Cardiac septum (tissue), 1 donor: ENCODE measurements at regions not wholly inside any gene's neighbourhood (a gene's known extent, or its start where the extent isn't known, plus 50 kb on each side); places are given as distances from the start of the nearest gene placed in this dataset.
"Not testable (repeated sequence)": the region's sequence is repeated elsewhere in the genome, so short reads cannot be mapped to it uniquely, and the experiment has no call there.

Experiments
- DNase-seq: peaks from one replicate; pipeline ENCODE4 v3.0.0-alpha.2; 2020; ENCODE audit warnings: low spot score
- intact Hi-C: fragments of 100-400 bp; cut with DNase I; formaldehyde crosslinking; loops from one replicate; pipeline ENCODE4 v1.14.0; 2022
- donor health status: DM: no; HTN: no; CAD: no.

DNA sequence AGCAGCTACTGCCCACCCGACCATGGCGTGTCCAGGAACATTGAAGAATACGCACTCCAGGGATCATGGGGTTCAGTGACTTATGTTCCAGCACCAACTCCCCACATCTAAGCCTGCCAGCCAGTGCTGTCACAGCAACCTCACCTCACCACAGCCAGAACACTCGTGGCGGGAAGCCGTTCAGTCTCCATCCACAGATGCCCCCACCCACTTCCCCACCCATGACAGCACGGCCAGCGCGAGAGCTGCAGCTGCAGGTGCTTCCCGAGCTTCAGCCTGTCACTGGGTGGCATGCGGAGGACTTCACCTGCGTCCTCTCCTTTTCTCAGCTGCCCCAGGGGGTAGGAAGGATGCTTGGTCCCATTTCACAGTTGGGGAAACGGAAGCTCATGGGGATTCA lies 50.3 kb downstream of the RBFOX3 start:
- intact Hi-C loops = no loop called here
- DNase-seq = no peak

GRCh38 chr17:79559111-79559887 lies 51.6 kb downstream of the RBFOX3 start:
- intact Hi-C loops = no loop called here
- DNase-seq = no peak

GRCh38 chr17:79558091-79558900 lies 52.6 kb downstream of the RBFOX3 start:
- intact Hi-C loops = no loop called here
- DNase-seq = no peak

DNA sequence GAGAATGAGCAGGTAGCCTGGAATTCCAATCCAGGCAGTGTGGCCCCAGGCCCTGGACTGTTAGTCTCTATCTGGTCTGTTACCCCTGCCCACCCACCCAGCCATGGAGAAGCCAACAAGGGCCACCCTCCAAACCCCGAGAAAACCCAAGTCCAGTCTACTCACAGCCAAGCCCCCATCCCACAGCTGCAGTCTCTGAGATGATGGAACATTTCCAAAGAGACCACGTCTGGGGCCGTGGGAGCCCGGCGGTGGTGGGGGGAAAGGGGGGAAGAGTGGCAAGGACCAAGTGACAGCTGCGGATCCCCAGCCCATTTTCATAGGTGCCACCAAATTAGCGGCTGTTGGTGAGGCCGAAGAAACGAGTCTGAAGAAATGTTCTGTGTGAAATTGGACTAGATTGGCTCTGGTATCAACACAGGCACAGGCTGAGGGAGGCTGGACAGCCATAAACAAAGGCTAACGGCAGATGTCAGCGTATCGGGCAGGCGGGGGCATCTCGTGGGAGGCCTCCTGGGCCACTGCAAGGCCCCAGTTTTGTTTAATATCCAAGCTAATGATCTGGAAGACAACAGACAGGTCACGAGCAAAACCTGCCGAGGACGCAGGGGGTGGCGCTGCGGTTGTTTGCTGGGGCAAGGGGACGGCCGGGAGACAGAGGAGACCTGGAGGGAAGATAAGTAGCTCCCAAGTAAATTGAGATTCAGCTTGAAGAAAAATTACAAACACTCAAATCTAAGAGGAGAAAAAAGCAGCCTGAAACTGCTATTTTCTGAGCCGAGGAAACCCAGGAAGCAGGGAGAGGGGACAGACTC lies 53.4 kb downstream of the RBFOX3 start:
- intact Hi-C loops = no loop called here

DNA sequence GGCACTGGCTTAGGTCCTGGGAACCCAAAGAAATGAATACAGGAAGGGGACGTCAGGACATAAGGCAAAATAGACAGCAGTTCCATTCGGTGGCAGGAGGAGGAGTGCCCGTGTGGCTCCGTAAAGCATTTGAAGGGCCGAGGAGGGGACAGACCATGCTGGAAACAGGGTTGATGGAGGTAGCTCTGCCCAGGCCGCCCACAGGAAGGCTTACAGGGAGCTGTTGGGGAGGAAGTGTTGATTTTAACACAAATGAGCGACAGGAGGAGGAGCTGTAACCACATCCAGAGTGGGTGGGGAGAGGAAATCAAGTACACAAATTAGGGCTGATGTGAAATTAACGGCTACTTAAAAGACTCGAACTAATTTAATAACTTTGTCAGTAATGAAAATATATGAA lies 54.6 kb downstream of the RBFOX3 start:
- intact Hi-C loops = no loop called here
- DNase-seq = no peak

More for the DNA sequence above, 53.4 kb downstream of the RBFOX3 start:
- DNase-seq = no peak

DNA sequence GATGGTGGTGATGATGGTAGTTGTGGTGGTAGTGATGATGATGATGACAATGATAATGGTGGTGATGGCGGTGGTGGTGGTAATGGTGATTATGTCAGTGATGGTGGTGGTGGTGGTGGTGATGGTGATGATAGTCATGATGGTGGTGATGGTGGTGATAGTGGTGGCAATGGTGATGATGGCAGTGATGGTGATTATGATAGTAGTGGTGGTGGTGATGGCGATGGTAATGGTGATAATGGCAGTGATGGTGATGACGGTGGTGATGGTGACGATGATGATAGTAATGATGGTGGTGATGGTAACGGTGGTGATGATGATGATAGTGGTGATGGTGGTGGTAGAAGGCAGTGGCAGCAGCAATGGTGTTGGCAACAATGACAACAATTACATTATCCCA lies 55.3 kb downstream of the RBFOX3 start:
- intact Hi-C loops = no loop called here
- DNase-seq = no peak

DNA sequence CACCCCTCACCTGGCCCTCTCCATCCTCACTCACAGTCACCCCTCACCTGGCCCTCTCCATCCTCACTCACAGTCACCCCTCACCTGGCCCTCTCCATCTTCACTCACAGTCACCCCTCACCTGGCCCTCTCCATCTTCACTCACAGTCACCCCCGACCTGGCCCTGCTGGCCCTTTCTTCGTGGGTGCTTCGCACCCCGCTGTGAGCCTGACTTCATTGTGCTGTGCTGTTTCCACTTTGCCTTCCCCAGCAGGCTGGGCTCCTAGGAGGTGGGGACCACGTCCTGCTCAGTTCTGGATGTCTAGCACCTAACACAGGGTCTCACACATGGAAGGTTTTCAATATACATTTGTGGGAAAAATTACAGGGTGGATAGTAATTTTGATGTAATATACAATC lies 56.5 kb downstream of the RBFOX3 start:
- intact Hi-C loops, DNase-seq: not testable (repeated sequence)

GRCh38 chr17:79552824-79553223 lies 58.0 kb downstream of the RBFOX3 start:
- no peak for DNase-seq
- intact Hi-C loops = no loop called here

- intact Hi-C loops = no loop called here
- DNase-seq = no peak
Measured at GRCh38 chr17:79552405-79552804, 58.4 kb downstream of the RBFOX3 start.

DNA sequence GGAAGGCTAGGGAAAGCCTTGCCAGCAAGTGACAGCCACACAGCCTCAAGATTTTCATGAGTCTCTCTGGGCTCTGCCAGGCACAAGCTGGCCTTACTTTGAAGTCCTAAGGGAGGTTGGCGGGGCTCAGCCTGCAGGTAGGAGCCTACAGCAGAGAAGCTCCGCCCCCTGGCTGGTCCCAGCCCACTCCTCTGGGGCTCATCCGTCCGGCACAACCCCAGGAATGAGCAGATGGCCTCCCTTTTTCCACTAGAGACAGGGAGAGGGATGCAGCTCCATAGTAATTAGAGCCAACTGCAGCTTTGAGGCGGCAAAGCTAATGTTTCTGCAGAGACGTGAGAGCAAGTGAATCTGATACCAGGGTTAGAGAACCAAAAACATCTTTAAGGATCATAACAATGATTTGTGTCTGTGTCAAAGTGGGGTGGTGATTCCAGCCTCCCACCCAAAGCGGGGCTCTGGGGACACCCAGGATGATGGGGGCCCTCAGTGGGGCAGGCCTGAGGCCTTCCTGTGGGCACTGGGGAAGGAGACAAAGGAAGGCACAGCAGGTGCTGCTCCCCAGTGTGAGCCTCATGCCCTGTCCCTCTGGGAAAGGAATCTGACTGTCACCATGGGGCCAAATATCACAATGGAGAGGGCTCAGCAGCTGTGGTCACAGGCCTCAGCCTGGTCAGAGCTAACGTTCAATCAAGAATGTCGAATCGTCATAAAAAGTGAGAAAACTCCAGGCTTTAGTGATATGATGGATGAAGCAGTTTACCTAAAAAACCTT lies 61.5 kb downstream of the RBFOX3 start:
- no peak for DNase-seq
- intact Hi-C loops = no loop called here

- no peak for DNase-seq
- intact Hi-C loops = no loop called here
Measured at GRCh38 chr17:79548116-79548515, 62.7 kb downstream of the RBFOX3 start.

- no peak for DNase-seq
- intact Hi-C loops = no loop called here
Measured at GRCh38 chr17:79547586-79547985, 63.3 kb downstream of the RBFOX3 start.

DNA sequence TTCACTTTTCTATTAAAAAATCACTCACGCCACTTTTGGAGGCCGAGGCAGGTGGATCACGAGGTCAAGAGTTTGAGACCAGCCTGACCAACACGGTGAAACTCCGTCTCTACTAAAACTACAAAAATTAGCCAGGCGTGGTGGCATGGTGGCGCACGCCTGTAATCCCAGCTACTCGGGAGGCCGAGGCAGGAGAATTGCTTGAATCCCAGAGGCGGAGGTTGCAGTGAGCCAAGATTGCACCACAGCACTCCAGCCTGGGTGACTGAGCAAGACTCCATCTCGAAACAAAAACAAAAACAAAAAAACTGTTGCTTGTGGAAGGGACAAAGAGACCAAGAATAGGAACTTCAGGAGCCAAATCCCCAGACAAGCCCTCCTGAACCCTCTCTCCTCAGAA lies 63.7 kb downstream of the RBFOX3 start:
- DNase-seq, intact Hi-C loops: not testable (repeated sequence)

DNA sequence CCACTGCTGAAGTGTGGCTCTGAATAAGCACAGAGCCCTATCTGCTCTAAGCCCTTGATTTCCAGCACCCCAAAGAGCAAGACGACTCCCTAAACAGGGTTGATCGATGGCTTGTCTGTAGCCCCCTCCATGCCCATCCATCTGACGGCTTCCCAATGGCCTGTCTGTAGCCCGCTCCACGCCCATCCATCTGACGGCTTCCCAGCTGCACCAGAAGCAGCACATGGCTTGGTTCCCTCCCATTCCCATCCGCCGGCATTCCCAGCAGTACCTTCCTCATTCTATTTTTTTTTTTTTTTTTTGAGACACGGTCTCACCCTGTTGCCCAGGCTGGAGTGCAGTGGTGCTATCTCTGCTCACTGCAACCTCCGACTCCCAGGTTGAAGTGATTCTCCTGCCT lies 64.5 kb downstream of the RBFOX3 start:
- intact Hi-C loops = no loop called here
- no peak for DNase-seq

GRCh38 chr17:79545251-79546005 lies 65.4 kb downstream of the RBFOX3 start:
- intact Hi-C loops = no loop called here
- DNase-seq = no peak

GRCh38 chr17:79544142-79544914 lies 66.5 kb downstream of the RBFOX3 start:
- DNase-seq = no peak
- intact Hi-C loops = no loop called here

DNA sequence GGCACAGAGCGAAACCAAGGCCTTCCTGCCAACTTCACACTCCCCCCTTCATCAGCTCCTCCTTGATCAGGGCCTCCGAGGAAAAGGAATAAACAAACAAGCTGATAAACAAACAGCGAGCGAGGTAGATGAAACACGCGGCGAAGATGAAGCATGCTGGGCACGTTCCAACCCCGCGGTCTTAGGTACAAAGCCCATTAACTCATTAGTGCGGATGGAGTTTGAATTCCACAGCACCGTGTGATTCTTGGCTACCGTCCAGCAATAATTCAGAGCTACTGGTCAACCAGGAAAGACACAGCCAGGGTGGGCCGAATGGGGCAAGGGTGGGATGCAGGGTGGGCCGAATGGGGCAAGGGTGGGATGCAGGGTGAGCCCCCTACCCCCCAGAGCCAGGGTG lies 67.3 kb downstream of the RBFOX3 start:
- intact Hi-C loops = no loop called here
- DNase-seq = no peak

DNA sequence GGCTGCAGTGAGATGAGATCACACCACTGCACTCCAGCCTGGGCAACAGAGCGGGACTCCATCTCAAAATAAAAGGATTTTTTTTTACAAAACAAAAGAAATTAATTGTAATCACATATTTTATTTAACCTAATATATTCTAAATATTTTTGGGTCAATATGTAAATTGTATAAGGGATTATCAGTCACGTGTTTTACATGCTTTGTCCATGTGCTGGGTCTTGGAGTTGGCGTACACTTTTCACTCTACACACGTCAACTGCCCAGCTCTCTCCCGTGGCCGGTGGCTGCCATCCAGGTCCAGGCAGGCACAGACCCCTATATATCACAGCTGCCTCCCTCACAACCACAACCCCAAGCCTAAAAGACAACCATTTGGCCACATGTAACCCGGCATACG lies 68.1 kb downstream of the RBFOX3 start:
- no peak for DNase-seq
- intact Hi-C loops = no loop called here
